ENCODE measurements at regions not wholly inside any gene's neighbourhood (a gene's known extent, or its start where the extent isn't known, plus 50 kb on each side); places are given as distances from the start of the nearest gene placed in this dataset.

DNA sequence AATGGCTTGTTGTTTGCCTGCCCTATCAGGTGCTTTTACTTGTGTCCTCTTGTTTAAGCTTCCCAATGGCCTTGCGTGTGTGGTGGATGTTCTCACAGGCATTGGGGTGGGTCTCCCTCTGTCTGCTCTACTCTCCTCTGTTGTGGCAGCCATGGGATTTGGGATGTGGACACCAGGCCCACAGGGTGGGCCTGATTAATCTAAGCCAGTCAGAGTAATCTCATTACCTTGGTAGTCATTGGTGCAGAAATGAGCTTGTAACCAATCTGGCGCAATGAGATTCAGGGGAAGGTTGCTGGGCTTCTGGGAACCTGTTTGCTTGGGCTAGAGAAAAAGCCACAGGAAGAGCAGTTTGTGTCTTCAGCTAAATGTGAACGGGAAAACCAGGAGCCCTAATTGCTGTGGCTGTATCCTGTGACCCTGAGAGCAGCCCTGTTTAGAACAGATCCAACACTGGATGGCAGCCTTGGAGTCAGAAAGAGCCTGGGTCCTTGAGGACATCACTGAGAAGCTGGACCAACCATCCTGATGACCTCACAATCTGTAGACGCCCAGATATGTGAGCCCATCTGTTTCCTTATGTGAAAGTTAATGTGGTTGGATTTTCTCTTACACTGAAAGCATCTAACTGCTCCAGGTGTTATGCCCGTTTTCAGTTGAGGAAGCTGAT is 157.3 kb upstream of the UBE2E1 start:
- TF ChIP-seq POLR2AphosphoS5 (IDR thresholded peaks at IDR 0.05; ENCODE audit: low read depth, low read length) (no peak), POLR2A (IDR thresholded peaks at IDR 0.05; ENCODE audit: low read depth, low read length) (no peak)

All from GM12892 (cell line).